ENCODE measurements at regions not wholly inside any gene's neighbourhood (a gene's known extent, or its start where the extent isn't known, plus 50 kb on each side); places are given as distances from the start of the nearest gene placed in this dataset.
"Not testable (repeated sequence)": the region's sequence is repeated elsewhere in the genome, so short reads cannot be mapped to it uniquely, and the experiment has no call there.

- no peak overlapping the region for H2AFZ ChIP-seq
- H4K20me1 ChIP-seq (ENCODE audit: insufficient read depth) = no peaks in the 10 kb centered on the region
- no peak overlapping the region for H3K4me2 ChIP-seq (ENCODE audit: unreplicated experiment)
- no peak overlapping the region for H3K9ac ChIP-seq
- H3K4me1 ChIP-seq (ENCODE audit: insufficient read depth) = no peaks in the 10 kb centered on the region
- peaks cover 3% of the 10 kb centered on the region for H3K9me3 ChIP-seq (ENCODE audit: low read depth)
- no peak overlapping the region for H3K27ac ChIP-seq
- whole genome bisulfite sequencing, 2 experiments (ENCODE audit: low coverage in 1 of 2, low lambda C conversion rate in 2 of 2, missing lambda C conversion rate in 2 of 2) = 3 to 4% methylated on average over 1 of the region's 1 CpG
- TF ChIP-seq EZH2 (IDR thresholded peaks at IDR 0.05; ENCODE audit: insufficient read depth, poor library complexity, severe bottlenecking) = no peak
- no peak for TF ChIP-seq EZH2phosphoT487 (IDR thresholded peaks at IDR 0.05; ENCODE audit: insufficient read depth, low read depth)
- peaks cover 2% of the 10 kb centered on the region; the same call in 1 of the 2 replicates for H3K9me2 ChIP-seq (ENCODE audit: insufficient read depth)
- no peaks in the 10 kb centered on the region for H3K36me3 ChIP-seq (ENCODE audit: low read depth)
- in situ Hi-C loops (cut with MboI) = no loop called here
- no peak for DNase-seq
- H3K79me2 ChIP-seq (ENCODE audit: insufficient read depth) = no peaks in the 10 kb centered on the region
- no peaks in the 10 kb centered on the region for H3K27me3 ChIP-seq (replicated peaks; ENCODE audit: insufficient read depth)
- no peaks in the 10 kb centered on the region for H3F3A ChIP-seq (ENCODE audit: insufficient read depth)
- H3K4me3 ChIP-seq = no peak overlapping the region
Measured at GRCh38 chr4:138374947-138375346, 132.8 kb upstream of the SLC7A11 start.

GRCh38 chr4:138367942-138368341 is 125.8 kb upstream of the SLC7A11 start:
- H3K79me2 ChIP-seq (ENCODE audit: insufficient read depth) = no peaks in the 10 kb centered on the region
- DNase-seq = no peak
- in situ Hi-C loops (cut with MboI) = no loop called here
- no peak overlapping the region for H3K27ac ChIP-seq
- no peaks in the 10 kb centered on the region for H3K36me3 ChIP-seq (ENCODE audit: low read depth)
- no peak for TF ChIP-seq EZH2 (IDR thresholded peaks at IDR 0.05; ENCODE audit: insufficient read depth, poor library complexity, severe bottlenecking)
- TF ChIP-seq EZH2phosphoT487 (IDR thresholded peaks at IDR 0.05; ENCODE audit: insufficient read depth, low read depth) = no peak
- H3K4me2 ChIP-seq (ENCODE audit: unreplicated experiment) = no peak overlapping the region
- no peaks in the 10 kb centered on the region for H3K27me3 ChIP-seq (replicated peaks; ENCODE audit: insufficient read depth)
- H3K9ac ChIP-seq = no peak overlapping the region
- no peak overlapping the region for H3K4me3 ChIP-seq
- H4K20me1 ChIP-seq (ENCODE audit: insufficient read depth) = no peaks in the 10 kb centered on the region
- H2AFZ ChIP-seq = no peak overlapping the region
- H3K4me1 ChIP-seq (ENCODE audit: insufficient read depth) = no peaks in the 10 kb centered on the region
- no peaks in the 10 kb centered on the region for H3K9me3 ChIP-seq (ENCODE audit: low read depth)
- no peaks in the 10 kb centered on the region for H3F3A ChIP-seq (ENCODE audit: insufficient read depth)
- peaks cover 2% of the 10 kb centered on the region; the same call in 1 of the 2 replicates for H3K9me2 ChIP-seq (ENCODE audit: insufficient read depth)

DNA sequence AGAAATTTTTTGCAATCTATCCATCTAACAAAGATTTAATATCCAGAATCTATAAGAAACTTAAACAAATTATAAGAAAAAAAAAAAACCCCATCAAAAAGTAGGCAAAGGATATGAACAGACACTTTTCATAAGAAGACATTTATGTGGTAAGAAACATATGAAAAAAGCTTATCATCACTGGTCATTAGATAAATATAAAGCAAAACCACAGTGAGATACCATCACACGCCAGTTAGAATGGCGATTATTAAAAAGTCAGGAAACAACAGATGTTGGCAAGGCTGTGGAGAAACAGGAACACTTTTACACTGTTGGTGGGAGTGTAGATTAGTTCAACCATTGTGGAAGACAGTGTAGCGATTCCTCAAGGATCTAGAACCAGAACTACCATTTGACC is 110.3 kb upstream of the SLC7A11 start:
- H3K9ac ChIP-seq; H3K79me2 ChIP-seq (ENCODE audit: insufficient read depth); H3K4me1 ChIP-seq (ENCODE audit: insufficient read depth); H3K4me2 ChIP-seq (ENCODE audit: unreplicated experiment); H3K9me2 ChIP-seq (ENCODE audit: insufficient read depth); H2AFZ ChIP-seq; H3K27ac ChIP-seq; H4K20me1 ChIP-seq (ENCODE audit: insufficient read depth); H3K9me3 ChIP-seq (ENCODE audit: low read depth); DNase-seq; H3K36me3 ChIP-seq (ENCODE audit: low read depth); H3K27me3 ChIP-seq (replicated peaks; ENCODE audit: insufficient read depth); H3K4me3 ChIP-seq; H3F3A ChIP-seq (ENCODE audit: insufficient read depth); in situ Hi-C loops (cut with MboI): not testable (repeated sequence)
- WGBS, 2 experiments (ENCODE audit: low coverage in 1 of 2, low lambda C conversion rate in 2 of 2, missing lambda C conversion rate in 2 of 2) = 80% methylated on average over 3 of the region's 3 CpGs

- no peaks in the 10 kb centered on the region for H3K9me3 ChIP-seq (ENCODE audit: low read depth)
- no peak overlapping the region for H3K9ac ChIP-seq
- no peaks in the 10 kb centered on the region for H3K4me1 ChIP-seq (ENCODE audit: insufficient read depth)
- no peak overlapping the region for H3K4me2 ChIP-seq (ENCODE audit: unreplicated experiment)
- no peak overlapping the region for H3K4me3 ChIP-seq
- H3K79me2 ChIP-seq (ENCODE audit: insufficient read depth) = no peaks in the 10 kb centered on the region
- no peak overlapping the region for H3K27ac ChIP-seq
- H4K20me1 ChIP-seq (ENCODE audit: insufficient read depth) = no peaks in the 10 kb centered on the region
- in situ Hi-C loops (cut with MboI) = no loop called here
- H3K36me3 ChIP-seq (ENCODE audit: low read depth) = no peaks in the 10 kb centered on the region
- H3F3A ChIP-seq (ENCODE audit: insufficient read depth) = no peaks in the 10 kb centered on the region
- no peaks in the 10 kb centered on the region for H3K27me3 ChIP-seq (replicated peaks; ENCODE audit: insufficient read depth)
- peak; percentile 2 for DNase-seq
- H2AFZ ChIP-seq = no peak overlapping the region
- no peaks in the 10 kb centered on the region for H3K9me2 ChIP-seq (ENCODE audit: insufficient read depth)
- 40 to 41% methylated on average over 3 of the region's 3 CpGs for WGBS, 2 experiments (ENCODE audit: low coverage in 1 of 2, low lambda C conversion rate in 2 of 2, missing lambda C conversion rate in 2 of 2)
- TF ChIP-seq EZH2 (IDR thresholded peaks at IDR 0.05; ENCODE audit: insufficient read depth, poor library complexity, severe bottlenecking) = no peak
- TF ChIP-seq EZH2phosphoT487 (IDR thresholded peaks at IDR 0.05; ENCODE audit: insufficient read depth, low read depth) = no peak
Measured at GRCh38 chr4:138348055-138348454, 105.9 kb upstream of the SLC7A11 start.

GRCh38 chr4:138347561-138347960 is 105.4 kb upstream of the SLC7A11 start:
- Histone ChIP-seq H2AFZ (no peak overlapping the region), H3K27me3 (replicated peaks; ENCODE audit: insufficient read depth) (no peaks in the 10 kb centered on the region), H3K9me2 (ENCODE audit: insufficient read depth) (no peaks in the 10 kb centered on the region), H3F3A (ENCODE audit: insufficient read depth) (no peaks in the 10 kb centered on the region), H3K9me3 (ENCODE audit: low read depth) (no peaks in the 10 kb centered on the region), H3K27ac (no peak overlapping the region), H3K79me2 (ENCODE audit: insufficient read depth) (no peaks in the 10 kb centered on the region), H3K9ac (no peak overlapping the region), H3K4me3 (no peak overlapping the region), H3K4me2 (ENCODE audit: unreplicated experiment) (no peak overlapping the region), H4K20me1 (ENCODE audit: insufficient read depth) (no peaks in the 10 kb centered on the region), H3K4me1 (ENCODE audit: insufficient read depth) (no peaks in the 10 kb centered on the region), H3K36me3 (ENCODE audit: low read depth) (no peaks in the 10 kb centered on the region)
- no peak for DNase-seq
- in situ Hi-C loops (cut with MboI) = no loop called here
- TF ChIP-seq EZH2 (IDR thresholded peaks at IDR 0.05; ENCODE audit: insufficient read depth, poor library complexity, severe bottlenecking) (no peak), EZH2phosphoT487 (IDR thresholded peaks at IDR 0.05; ENCODE audit: insufficient read depth, low read depth) (no peak)

Data from GM23248 (cell line).